IPS-20b (cell line): ENCODE measurements at regions not wholly inside any gene's neighbourhood (a gene's known extent, or its start where the extent isn't known, plus 50 kb on each side); places are given as distances from the start of the nearest gene placed in this dataset.

Experiments used
- H3K27ac ChIP-seq: one replicate; pipeline ENCODE4 v1.5.1; 2013; ENCODE audit warnings: low read length
- H3K27me3 ChIP-seq: 2 replicates; pipeline ENCODE4 v1.6.1; 2013; ENCODE audit warnings: mild to moderate bottlenecking, low read length, inconsistent platforms; ENCODE audit not compliant: insufficient read depth
- H3K36me3 ChIP-seq: 2 replicates; pipeline ENCODE4 v1.6.1; 2013; ENCODE audit warnings: low read depth, mild to moderate bottlenecking, inconsistent platforms, low read length, moderate library complexity; ENCODE audit not compliant: insufficient read depth
- H3K4me1 ChIP-seq: 2 replicates; pipeline ENCODE4 v1.6.1; 2013; ENCODE audit warnings: mild to moderate bottlenecking, control low read depth, inconsistent platforms, low read length, moderate library complexity; ENCODE audit not compliant: insufficient read depth
- H3K4me3 ChIP-seq: 2 replicates; pipeline ENCODE4 v1.5.1; 2013; ENCODE audit warnings: mild to moderate bottlenecking, low read length, inconsistent platforms
- H3K9ac ChIP-seq: 2 replicates; pipeline ENCODE4 v1.6.1; 2013; ENCODE audit warnings: low read depth, mild to moderate bottlenecking, inconsistent platforms, low read length, moderate library complexity
- H3K9me3 ChIP-seq: 2 replicates; pipeline ENCODE4 v1.6.1; 2013; ENCODE audit warnings: mild to moderate bottlenecking, low read depth, low read length, inconsistent platforms; ENCODE audit not compliant: insufficient read depth

DNA sequence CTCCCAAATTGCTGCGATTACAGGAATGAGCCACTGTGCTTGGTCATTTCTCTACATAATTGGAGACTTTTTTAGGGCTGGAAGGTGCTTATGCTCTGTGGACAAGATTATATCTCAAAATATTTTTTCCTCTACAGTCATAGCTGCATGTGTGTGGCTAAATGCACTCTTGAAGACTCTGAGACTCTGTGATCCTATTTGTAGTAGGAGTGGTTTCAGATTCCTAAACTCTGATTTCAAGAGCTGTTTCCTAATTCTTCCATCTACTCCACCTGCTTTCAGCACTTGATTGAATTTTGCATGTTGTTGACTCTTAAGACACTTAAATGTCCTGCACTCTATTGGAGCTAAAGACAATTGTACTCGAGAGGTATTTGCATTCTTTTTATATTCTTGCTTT, 78.0 kb downstream of the KLF5 start:
- Histone ChIP-seq H3K36me3 (no peaks in the 10 kb centered on the region), H3K9me3 (no peaks in the 10 kb centered on the region), H3K27me3 (no peaks in the 10 kb centered on the region), H3K4me3 (no peak overlapping the region), H3K27ac (no peak overlapping the region), H3K9ac (no peak overlapping the region), H3K4me1 (peaks cover 6% of the 10 kb centered on the region)

DNA sequence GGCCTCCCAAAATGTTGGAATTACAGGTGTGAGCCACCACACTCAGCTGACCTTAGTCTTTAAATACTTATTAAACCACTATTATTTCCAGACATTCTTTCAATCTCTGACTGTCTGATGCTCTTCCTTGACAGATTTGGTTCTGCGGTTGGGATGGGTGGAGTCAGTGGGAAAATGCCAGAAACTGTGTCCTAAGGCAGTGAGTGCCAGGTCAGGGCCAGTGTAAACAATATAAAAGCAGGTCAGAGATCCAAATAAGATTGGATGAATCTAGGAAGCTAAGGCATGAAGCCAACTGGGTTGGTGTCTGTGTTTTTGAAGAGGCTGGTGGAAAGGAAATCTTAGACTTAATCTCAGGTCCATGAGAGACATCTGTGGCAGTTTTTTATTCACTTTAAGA, 74.7 kb downstream of the KLF5 start:
- Histone ChIP-seq H3K9me3 (no peaks in the 10 kb centered on the region), H3K36me3 (no peaks in the 10 kb centered on the region), H3K4me3 (no peak overlapping the region), H3K27ac (no peak overlapping the region), H3K27me3 (no peaks in the 10 kb centered on the region), H3K4me1 (no peaks in the 10 kb centered on the region), H3K9ac (no peak overlapping the region)

DNA sequence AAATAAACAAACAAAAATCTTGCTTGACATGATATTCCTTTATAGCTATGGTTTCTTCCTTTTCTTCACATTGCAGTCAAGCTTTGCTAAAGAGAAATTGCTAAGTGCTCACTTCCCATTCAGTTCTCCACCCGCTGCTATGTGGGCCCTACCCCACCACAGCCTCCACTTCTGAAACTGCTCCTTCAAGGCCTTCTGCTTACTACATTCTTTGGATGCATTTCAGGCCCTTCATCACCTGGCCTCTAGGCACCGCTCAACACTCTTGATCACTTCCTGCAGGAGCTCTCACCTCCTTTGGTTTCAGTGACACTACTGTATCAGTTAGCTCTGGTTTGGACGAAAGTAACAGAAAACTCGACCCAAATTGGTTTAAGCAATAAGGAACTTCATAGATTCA, 72.4 kb downstream of the KLF5 start:
- Histone ChIP-seq H3K27me3 (no peaks in the 10 kb centered on the region), H3K9ac (no peak overlapping the region), H3K27ac (no peak overlapping the region)

DNA sequence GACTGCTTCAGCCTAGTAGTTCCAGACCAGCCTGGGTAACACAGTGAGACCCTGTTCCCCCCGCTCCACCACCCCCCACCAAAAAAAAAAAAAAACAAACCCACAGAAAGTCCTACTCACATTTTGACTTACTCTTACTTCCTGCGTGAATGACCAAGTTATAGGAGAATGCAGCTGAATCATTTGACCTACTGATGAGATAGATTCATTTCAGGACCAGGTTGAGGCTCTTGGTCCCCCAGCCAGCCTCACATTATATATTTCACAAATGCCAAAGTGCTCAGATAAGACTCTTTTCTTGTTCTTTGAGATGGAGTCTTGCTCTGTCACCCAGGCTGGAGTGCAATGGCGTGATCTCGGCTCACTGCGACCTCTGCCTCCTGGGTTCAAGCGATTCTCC, 70.2 kb downstream of the KLF5 start:
- no peaks in the 10 kb centered on the region for H3K36me3 ChIP-seq
- H3K4me3 ChIP-seq = no peak overlapping the region
- no peak overlapping the region for H3K27ac ChIP-seq
- H3K4me1 ChIP-seq = no peaks in the 10 kb centered on the region
- H3K9ac ChIP-seq = no peak overlapping the region
- no peaks in the 10 kb centered on the region for H3K27me3 ChIP-seq
- H3K9me3 ChIP-seq = no peaks in the 10 kb centered on the region

More for the DNA sequence above, 72.4 kb downstream of the KLF5 start:
- Histone ChIP-seq H3K4me3 (no peak overlapping the region), H3K4me1 (no peaks in the 10 kb centered on the region), H3K36me3 (no peaks in the 10 kb centered on the region), H3K9me3 (no peaks in the 10 kb centered on the region)
